ENCODE measurements at regions not wholly inside any gene's neighbourhood (a gene's known extent, or its start where the extent isn't known, plus 50 kb on each side); places are given as distances from the start of the nearest gene placed in this dataset.

GRCh38 chr6:43861212-43861894 lies 91.3 kb downstream of the VEGFA start:
- DNase-seq, result no peak

DNA sequence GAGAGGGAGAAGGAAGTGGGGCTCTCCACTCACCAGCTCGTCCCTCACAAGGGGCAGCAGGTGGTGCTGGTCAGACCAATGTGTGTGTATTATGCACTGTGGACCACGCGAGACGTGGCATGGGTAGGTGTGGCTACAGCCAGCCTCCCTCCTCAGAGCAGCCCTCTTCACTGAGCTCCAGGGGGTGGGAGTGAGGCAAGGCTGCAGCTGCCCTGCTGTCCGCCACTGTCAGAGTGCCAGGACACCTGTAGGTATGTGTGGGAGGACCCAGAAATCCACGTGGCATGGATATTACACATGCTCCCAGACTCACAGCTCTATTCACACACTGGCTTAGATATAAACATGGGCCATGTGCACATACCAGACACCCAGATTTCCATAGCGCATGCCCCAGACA lies 90.3 kb downstream of the VEGFA start:
- no peak for DNase-seq

DNA sequence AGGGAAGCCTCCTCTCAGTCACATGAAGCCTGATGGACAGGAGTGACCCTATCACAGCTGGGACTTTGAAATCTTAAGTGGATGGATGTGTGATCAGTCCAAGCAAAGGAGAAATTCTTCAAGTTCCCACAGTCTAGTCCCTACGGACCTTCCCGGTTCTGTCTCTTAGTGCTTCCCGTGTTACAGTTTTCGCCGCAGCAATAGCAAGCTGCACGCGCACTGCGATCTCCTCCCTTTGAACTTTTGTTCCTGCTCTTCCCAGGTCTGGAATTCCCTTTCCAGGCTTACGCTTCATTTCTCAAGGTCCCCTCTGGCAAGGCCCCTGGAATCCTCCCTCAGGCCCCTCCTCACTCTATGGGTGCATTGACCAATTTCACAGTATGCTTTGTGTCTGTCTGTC lies 89.2 kb downstream of the VEGFA start:
- no peak for DNase-seq

- no peak for DNase-seq
Measured at GRCh38 chr6:43858161-43859153, 88.4 kb downstream of the VEGFA start.

DNA sequence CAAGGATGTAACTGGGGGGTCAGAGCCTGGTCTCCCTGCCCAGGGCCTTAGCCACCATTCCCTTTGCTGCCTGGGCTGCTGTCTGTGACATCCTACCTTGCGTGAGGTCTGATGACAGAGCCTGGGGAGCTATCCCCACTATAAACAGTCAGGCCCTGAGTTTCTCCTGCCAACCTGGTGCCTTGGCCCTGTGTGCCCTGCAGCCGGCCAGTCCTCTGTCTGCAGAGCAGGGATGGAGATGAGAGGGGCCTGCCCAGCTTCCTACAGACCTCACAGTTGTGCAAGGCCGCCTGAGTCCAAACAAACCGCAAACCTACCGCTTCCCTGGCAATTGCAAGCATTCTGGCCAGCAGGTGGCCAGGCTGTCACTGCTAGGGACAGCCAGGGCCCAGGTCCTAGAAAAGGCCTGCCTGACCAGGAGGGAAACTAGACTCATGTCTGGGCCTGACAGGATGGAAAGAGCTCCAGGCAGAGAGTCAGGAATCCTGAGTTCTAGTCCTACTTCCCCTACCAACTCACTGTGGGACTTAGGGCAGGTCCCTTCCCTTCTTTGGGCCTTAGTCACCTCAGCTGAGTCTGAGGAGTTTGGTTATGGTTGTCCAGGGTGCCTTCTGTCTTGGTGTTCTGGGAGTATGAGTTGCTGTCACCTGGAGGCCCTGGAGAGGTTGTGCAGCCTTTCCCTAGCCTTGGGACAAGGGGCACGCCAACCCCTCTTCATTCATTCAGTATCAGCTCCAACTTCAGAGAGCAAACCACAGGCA lies 86.2 kb downstream of the VEGFA start:
- DNase-seq, result no peak

- no peak for DNase-seq
Measured at GRCh38 chr6:43855247-43855646, 85.2 kb downstream of the VEGFA start.

DNA sequence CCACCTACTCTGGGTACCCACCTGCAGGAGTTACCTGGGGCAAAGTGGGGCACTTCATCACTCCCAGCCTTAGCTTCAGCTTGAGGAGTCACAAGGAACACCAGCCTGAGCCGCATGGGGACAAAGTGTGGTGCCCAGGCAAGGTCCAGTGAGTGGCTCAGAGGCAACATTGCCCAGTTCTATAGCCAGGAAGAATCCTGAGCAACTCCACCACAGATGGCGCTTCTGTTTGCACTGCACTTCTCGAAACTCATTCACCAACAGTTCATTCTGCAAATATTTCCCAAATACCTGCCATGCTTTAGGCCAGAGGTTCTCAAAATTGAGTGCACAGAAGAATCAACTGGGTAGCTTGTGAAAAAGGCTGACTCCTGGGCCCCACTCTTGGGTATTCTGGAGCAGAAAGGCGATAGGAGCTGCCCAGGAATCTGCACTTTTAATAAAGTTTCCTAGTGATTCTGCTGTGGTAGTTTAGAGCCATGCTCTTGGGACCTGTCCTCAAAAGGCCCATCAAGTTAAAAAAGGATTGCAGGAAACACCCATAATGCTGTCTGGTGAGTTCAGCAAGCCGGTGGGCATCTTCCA lies 83.1 kb downstream of the VEGFA start:
- no peak for DNase-seq

GRCh38 chr6:43852350-43852864 lies 82.4 kb downstream of the VEGFA start:
- DNase-seq, result no peak

DNA sequence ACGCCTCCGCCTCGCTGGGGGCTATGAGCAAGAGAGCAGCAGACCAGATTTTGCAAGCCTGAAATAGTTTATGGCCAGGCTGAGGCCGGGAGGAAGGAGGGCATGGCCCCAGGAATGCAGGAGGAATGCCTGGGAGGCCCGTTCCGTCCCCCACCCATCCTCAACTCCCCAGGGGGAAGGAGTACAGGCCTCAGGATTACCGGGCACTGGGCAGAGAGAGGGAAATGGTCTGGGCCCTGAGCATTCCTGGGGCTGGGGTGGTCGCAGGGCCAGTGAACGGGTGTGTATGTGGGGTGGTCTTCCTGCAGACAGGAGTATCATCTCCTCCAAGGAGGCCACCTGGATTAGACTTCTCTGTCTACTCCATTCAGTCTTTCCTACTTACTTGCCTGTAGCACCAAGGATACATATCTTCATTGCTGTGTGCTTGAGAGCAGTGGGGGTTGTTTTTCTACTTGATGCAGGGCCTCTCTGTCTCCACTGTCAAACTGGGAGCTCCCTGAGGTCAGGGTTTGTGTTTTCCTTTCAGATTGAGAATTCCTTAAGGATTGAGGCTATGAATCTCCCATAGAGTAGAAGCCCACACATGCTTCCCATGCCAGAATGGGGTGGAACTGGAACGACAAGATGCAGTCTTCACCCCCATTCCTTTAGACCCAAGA lies 81.3 kb downstream of the VEGFA start:
- no peak for DNase-seq

DNA sequence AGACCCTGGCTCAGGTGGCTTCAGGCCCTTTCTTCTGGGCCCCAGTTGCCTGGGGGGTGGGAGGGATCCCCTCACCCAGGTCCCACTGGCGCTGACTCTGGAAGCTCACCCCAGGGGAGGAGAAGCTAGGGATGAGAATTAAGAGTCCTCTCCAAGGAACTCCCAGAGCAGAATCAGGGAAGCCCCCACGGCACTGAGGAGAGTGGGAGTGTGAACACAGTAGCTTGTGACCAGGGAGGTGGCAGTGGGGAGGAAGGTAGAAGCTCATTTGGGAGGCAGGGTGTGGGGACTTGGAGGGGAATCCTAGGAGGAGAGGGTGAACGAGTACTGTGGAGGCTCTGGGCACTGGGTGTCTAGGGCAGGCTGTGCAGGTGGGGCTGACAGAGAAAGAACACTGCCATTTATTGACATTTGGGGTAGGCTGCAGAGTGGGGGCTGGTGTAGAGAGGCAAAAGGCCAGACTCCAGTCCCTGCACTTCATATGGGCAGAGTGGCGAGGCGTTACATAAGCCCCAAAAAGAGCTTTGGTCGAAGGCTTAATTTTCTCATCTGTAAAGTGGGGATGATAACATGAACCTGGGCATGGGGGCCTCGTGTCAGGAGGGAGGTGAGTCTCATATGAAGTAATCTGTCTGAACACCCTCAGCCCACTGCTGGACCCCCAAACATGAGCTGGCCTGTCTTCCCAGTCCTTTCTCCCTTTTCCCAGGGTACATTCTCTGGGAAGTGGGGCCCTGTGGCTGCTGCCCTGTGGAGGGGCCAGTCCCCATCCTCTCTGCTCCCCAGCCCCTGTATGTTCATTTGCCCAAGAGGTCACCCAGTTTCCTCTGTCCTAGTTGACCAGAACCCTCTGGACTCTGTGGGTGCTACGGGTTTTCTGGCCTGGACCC lies 80.5 kb downstream of the VEGFA start:
- no peak for DNase-seq

GRCh38 chr6:43849844-43850243 lies 79.8 kb downstream of the VEGFA start:
- no peak for DNase-seq

GRCh38 chr6:43848671-43849391 lies 78.8 kb downstream of the VEGFA start:
- DNase-seq, result no peak

DNA sequence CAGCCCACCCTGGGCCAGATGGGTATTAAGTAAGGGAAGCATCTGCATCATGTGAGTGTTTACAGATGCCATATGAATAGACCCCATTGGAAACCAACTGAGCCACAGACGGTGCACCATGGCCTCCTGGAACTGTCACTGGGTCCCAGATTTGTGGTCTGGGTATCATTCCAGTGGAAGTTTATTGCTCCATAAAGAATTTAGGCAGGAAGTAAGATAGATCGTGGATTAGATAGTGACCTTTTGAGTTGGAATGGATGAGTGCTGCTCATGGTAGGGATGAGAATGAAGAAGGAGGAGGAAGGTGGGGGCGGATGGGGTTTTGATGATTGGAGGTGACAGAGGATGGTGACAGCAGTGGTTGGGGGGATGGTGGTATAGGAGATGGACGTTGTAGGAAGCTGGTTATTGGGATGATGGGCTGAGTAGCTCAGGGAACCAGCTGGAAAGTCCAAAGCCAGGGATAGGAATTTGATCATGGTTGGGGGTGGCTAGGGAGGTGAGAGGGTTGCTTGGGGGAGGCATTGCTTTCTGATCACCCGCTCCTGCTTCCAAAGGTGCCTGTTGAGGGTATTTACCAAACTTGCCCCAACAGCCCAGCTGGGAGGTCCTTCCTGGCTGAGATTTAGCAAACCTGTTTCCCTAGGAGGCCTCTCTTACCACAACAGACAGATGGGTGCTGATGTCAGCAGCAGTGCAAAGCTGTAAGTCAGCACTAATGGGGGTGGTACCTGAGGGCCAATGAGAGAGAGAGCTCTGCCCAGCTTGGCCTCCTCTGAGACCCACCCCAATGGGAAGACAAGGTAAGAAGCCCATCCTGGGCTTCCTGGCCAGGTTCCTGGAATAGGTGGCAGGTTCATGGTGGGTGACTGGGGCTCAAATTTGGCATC lies 78.0 kb downstream of the VEGFA start:
- no peak for DNase-seq

- DNase-seq, result no peak
Measured at GRCh38 chr6:43846556-43846955, 76.5 kb downstream of the VEGFA start.

DNA sequence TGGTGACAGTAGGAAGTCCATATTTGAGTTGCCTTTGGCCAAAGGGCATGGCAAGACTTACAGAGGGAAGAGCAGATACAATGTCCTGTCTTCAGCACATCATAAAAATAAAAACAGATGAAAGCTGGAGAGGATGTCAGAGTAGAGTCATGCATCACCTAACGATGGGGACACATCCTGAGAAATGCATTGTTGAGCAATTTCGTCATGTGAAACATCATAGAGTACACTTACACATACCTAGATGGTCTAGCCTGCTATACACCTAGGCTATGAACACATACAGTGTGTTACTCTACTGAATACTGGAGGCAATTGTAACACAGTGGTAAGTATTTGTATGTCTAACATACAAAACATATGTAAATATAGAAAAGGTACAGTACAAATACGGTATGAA lies 75.6 kb downstream of the VEGFA start:
- no peak for DNase-seq

DNA sequence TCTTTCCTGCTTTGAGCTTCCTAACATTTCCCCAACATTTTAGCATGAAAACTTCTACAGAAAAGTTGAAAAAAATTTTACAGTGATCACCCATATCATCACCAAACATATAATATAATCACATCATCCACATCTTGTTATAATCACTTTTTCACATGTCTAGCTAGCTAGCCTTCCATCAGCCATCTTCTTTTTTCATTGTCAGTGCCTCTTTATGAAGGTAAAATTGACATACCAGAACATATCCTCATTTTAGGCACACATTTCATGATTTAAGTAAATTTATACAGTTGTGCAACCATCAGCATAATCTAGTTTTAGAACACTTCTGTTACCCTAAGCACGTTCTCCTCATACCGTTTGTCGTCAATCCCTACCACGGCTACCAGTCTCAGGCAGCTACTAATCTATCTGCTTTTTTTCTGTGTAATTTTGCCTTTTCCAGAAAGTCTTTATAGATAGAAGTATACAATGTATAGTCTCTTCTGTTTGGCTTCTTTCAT lies 73.7 kb downstream of the VEGFA start:
- DNase-seq, result no peak

- DNase-seq, result no peak
Measured at GRCh38 chr6:43843097-43843645, 73.2 kb downstream of the VEGFA start.

GRCh38 chr6:43842231-43842794 lies 72.3 kb downstream of the VEGFA start:
- DNase-seq, result no peak
